H1 (cell line): ENCODE measurements at regions not wholly inside any gene's neighbourhood (a gene's known extent, or its start where the extent isn't known, plus 50 kb on each side); places are given as distances from the start of the nearest gene placed in this dataset.

Experiments
- BRCA1 ChIP-seq: IDR thresholded peaks from 2 replicates; pipeline ENCODE4 v1.6.1; 2012; ENCODE audit warnings: low read depth, low read length, improper control_type of control experiment
- CHD7 ChIP-seq: fragments of 300-600 bp; sonication (generic); IDR thresholded peaks from 2 replicates; pipeline ENCODE4 v1.7.1; 2012; ENCODE audit warnings: low read length, moderate library complexity, mild to moderate bottlenecking, inconsistent platforms; ENCODE audit not compliant: insufficient replicate concordance

GRCh38 chr2:5094192-5094591 lies 598.0 kb upstream of the SOX11 start (continued):
- TF ChIP-seq CHD7 = no peak
- TF ChIP-seq BRCA1 = no peak
